Stimulated activated effector memory CD8-positive, alpha-beta T cell treated with anti-CD3 and anti-CD28 coated beads, Interleukin-12 subunit alpha, Interleukin-12 subunit beta, amount 100 ng/mL, for 72 hours (primary cell): ENCODE measurements at regions not wholly inside any gene's neighbourhood (a gene's known extent, or its start where the extent isn't known, plus 50 kb on each side); places are given as distances from the start of the nearest gene placed in this dataset.
A peak's percentile ranks its signal among the peaks of the same experiment; 100 is the strongest.

Experiments used
- ATAC-seq: fragments of 150-1000 bp; cut with Tn5 transposase; 2 replicates; pipeline ENCODE4 v1.10.0; 2021
- DNase-seq, 2 donors: peaks; one replicate each; pipeline ENCODE4 v3.0.0; 2021 to 2022; ENCODE audit warnings: low spot score in 2 of 2
- H3K27ac Mint-ChIP-seq: one replicate; pipeline ENCODE4 v1.8.0; 2022; ENCODE audit warnings: mild to moderate bottlenecking, mixed read lengths
- H3K36me3 Mint-ChIP-seq: one replicate; pipeline ENCODE4 v1.8.0; 2022; ENCODE audit warnings: mild to moderate bottlenecking, mixed read lengths
- H3K4me1 Mint-ChIP-seq: one replicate; pipeline ENCODE4 v1.8.0; 2022; ENCODE audit warnings: mixed read lengths
- H3K4me3 Mint-ChIP-seq: one replicate; pipeline ENCODE4 v1.8.0; 2022; ENCODE audit warnings: mild to moderate bottlenecking, mixed read lengths
- H3K9me3 Mint-ChIP-seq: one replicate; pipeline ENCODE4 v1.8.0; 2022; ENCODE audit warnings: mixed read lengths

GRCh38 chr7:18081617-18082016, 54.0 kb upstream of the PRPS1L1 start:
- ATAC-seq (no peak), DNase-seq (no peak)
- no peak overlapping the region for H3K27ac Mint-ChIP-seq
- H3K4me1 Mint-ChIP-seq = peaks cover 9% of the 10 kb centered on the region
- H3K4me3 Mint-ChIP-seq = no peak overlapping the region
- H3K9me3 Mint-ChIP-seq = peaks cover 18% of the 10 kb centered on the region
- no peaks in the 10 kb centered on the region for H3K36me3 Mint-ChIP-seq

DNA sequence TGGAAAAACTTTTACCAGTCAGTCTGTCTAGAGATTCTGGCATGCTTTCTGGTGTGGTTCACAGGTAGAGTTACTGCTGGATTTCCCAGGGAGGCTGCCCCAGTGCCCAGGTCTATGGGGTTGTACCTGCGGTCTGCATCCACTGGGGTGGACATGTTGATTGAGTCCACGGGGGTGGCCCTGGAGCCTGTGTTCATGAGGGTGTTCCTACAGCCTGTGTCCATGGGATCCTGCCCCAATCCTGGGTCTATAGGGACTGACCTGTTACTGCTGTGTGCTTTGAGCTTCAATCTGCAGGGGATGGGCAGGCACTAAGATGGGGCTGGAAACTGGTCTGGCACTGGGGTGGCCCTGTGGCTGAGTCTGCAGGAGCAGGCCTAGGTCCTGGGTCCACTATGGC, 54.5 kb upstream of the PRPS1L1 start:
- DNase-seq (no peak), ATAC-seq (no peak)
- peaks cover 18% of the 10 kb centered on the region for H3K9me3 Mint-ChIP-seq
- no peak overlapping the region for H3K4me3 Mint-ChIP-seq
- H3K4me1 Mint-ChIP-seq = peaks cover 9% of the 10 kb centered on the region
- H3K27ac Mint-ChIP-seq = no peak overlapping the region
- H3K36me3 Mint-ChIP-seq = no peaks in the 10 kb centered on the region

- DNase-seq (no peak), ATAC-seq (peak; percentile 47)
- Mint-ChIP-seq H3K27ac (no peak overlapping the region), H3K4me1 (peaks cover 9% of the 10 kb centered on the region), H3K36me3 (no peaks in the 10 kb centered on the region), H3K4me3 (peak overlapping the region; percentile 67), H3K9me3 (peaks cover 8% of the 10 kb centered on the region)
Measured at GRCh38 chr7:18086165-18087025, 58.7 kb upstream of the PRPS1L1 start.

- no peak for DNase-seq
- Mint-ChIP-seq H3K27ac (no peak overlapping the region), H3K9me3 (peaks cover 2% of the 10 kb centered on the region), H3K4me1 (peaks cover 9% of the 10 kb centered on the region), H3K36me3 (no peaks in the 10 kb centered on the region), H3K4me3 (peak overlapping the region; percentile 67)
- peak; percentile 19 for ATAC-seq
Measured at GRCh38 chr7:18087026-18087686, 59.5 kb upstream of the PRPS1L1 start.

DNA sequence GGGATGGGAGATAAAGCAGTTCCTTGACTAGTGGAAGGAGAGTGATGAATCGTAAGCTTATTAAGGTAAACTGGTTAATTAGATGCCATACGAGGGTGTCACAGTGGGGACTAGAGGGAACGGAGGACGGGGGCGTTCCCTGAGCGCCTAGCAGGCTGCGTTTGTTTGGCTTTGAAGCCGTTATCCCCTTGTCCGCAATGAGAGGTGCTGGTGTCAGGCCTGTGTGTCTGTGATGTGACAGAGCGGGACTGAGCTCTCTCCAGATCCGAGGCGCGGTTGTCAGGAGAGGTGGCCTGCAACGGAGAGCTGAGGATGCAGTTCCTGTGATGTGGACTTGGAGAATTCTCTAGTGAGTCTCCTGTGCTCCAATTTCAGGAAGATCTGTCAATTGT, 60.0 kb upstream of the PRPS1L1 start:
- H3K36me3 Mint-ChIP-seq = no peaks in the 10 kb centered on the region
- ATAC-seq (no peak), DNase-seq (no peak)
- H3K4me1 Mint-ChIP-seq = peaks cover 9% of the 10 kb centered on the region
- H3K27ac Mint-ChIP-seq = no peak overlapping the region
- peak overlapping the region; percentile 67 for H3K4me3 Mint-ChIP-seq
- peaks cover 2% of the 10 kb centered on the region for H3K9me3 Mint-ChIP-seq

DNA sequence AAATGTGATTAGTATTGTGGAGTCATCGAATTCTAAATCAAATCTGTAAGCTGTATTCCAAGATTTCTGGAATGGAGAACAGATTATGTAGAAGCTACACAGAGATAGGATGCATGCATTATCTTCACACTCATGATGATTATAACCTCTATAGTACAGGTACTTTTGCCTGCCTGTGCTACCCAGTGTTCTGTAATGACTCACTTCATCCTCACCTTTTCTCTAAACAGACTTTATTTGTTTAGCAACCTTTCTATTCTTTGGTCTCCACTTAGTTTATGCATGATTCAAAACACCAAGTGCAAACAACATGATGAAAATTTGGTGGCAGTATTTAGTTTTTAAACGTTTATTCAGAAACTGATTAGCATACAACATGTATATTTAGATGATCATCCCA, 68.4 kb upstream of the PRPS1L1 start:
- DNase-seq = no peak

DNA sequence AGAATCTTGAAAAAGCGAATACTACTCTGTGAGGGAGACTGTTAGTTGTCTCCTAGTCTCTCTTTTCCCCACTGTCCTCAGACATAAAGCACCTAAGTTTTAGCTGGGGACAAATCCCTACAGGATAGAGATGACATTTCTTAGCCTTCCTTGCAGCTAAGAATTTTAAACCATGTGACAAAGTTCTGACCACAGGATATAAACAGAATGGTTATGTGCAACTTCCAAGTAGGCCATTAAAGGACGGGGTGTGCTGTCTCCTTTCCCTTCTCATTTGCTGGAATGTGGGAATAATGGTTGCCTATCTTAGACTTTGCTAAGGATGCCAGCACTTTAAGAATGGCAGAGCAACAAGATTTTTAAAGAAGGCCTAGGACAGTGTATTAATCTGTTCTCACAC, 74.9 kb upstream of the PRPS1L1 start:
- ATAC-seq = no peak
- H3K36me3 Mint-ChIP-seq = no peaks in the 10 kb centered on the region
- no peaks in the 10 kb centered on the region for H3K4me1 Mint-ChIP-seq
- H3K27ac Mint-ChIP-seq = no peak overlapping the region
- no peak overlapping the region for H3K4me3 Mint-ChIP-seq
- no peak for DNase-seq
- no peaks in the 10 kb centered on the region for H3K9me3 Mint-ChIP-seq

More for the DNA sequence above, 68.4 kb upstream of the PRPS1L1 start:
- no peaks in the 10 kb centered on the region for H3K4me1 Mint-ChIP-seq
- no peak overlapping the region for H3K4me3 Mint-ChIP-seq
- H3K27ac Mint-ChIP-seq = no peak overlapping the region
- no peaks in the 10 kb centered on the region for H3K9me3 Mint-ChIP-seq
- ATAC-seq = no peak
- no peaks in the 10 kb centered on the region for H3K36me3 Mint-ChIP-seq

DNA sequence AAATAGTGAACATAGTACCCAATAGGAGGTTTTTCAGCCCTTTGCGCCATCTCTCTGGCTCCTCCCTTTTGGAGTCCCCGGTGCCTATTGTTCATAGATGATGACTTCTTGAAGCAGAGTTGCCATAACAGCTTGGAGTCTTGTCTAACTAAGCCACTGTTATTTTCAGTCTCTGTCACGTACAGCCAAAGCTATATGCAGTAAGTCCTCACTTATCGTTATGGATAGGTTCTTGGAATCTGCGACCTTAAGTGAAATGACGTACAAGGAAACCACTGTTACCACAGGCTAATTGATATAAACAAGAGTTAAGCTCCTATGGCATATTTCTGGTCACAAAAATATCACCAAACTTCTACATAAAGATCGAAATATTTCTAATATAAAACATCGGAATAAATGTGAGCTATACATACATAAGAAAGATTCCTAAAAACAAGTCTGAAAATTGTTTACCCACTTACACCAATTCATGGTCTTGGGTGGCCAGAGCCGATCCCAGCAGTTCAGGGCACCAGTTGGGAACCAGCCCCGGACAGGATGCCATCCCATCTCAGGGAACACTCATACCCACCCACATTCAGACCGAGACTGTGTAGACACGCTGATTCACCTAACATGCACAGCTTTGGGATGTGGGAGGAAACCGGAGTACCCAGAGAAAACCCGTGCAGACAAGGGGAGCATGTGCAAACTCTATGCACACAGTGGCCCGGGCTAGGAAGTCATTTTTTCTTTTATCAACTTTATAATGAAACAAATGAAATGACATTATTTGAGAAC, 76.0 kb upstream of the PRPS1L1 start:
- no peak overlapping the region for H3K27ac Mint-ChIP-seq
- ATAC-seq (no peak), DNase-seq (no peak)
- H3K4me3 Mint-ChIP-seq = no peak overlapping the region
- H3K36me3 Mint-ChIP-seq = no peaks in the 10 kb centered on the region
- H3K4me1 Mint-ChIP-seq = no peaks in the 10 kb centered on the region
- H3K9me3 Mint-ChIP-seq = no peaks in the 10 kb centered on the region

DNA sequence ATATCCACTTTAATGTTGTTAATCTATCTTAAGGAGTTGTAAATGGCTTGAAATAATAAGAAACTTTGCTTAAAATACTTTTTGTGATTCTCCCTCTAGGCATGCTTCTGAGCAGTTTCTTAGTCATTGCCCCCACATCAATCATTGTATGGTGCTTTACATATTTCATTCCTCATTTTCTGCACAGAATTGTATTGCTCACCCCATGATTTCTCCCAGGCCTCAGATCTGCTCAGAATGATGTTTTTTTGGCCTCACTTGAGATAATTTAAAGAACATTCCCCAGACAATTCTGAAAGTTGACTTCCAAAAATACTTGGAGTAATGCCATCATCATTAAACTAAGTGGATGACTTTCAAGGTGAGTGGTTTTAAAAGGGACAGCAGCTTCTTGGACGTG, 82.1 kb upstream of the PRPS1L1 start:
- Mint-ChIP-seq H3K9me3 (no peaks in the 10 kb centered on the region), H3K27ac (no peak overlapping the region), H3K4me1 (no peaks in the 10 kb centered on the region), H3K4me3 (no peak overlapping the region), H3K36me3 (no peaks in the 10 kb centered on the region)
- ATAC-seq (no peak), DNase-seq (no peak)

DNA sequence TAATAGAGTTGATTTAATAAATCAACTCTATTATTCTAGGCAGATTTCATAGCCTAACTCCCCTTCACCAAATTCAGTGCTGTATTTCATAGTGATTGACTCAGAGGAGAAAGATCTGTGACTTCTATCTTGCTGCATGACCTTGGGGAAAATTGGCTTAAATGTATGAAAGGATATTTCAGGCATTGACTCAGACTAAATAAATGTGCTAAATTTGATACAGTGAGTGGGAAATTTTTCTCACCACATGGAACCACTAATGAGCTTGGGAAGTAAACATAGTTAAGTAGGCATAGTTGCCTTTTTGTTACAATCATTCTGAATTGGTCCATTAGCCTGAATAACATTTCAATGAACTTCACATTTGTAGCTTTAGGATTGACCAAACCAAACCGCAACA, 89.0 kb upstream of the PRPS1L1 start:
- H3K27ac Mint-ChIP-seq = no peak overlapping the region
- ATAC-seq = no peak
- no peaks in the 10 kb centered on the region for H3K4me1 Mint-ChIP-seq
- H3K9me3 Mint-ChIP-seq = no peaks in the 10 kb centered on the region
- no peak overlapping the region for H3K4me3 Mint-ChIP-seq
- no peaks in the 10 kb centered on the region for H3K36me3 Mint-ChIP-seq
- DNase-seq = no peak

DNA sequence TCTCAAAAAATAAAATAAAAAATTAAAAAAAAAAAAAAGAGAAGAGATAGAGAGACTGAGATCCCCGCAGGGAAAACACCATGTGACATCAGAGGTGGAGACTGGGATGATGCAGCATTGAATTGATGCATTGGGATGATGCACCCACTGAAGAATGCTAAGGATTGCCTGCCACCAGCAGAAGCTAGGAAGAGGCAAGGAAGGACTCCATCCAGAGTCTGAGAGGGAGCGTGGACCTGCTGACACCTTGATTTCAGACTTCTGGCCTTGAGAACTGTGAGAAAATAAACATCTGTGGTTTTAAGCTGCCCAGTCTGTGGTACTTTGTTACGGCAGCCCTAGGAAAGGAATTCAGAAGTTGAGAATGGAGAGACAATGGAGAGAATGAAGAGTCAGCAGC, 89.8 kb upstream of the PRPS1L1 start:
- no peak for DNase-seq
- Mint-ChIP-seq H3K36me3 (no peaks in the 10 kb centered on the region), H3K27ac (no peak overlapping the region), H3K4me1 (no peaks in the 10 kb centered on the region), H3K9me3 (no peaks in the 10 kb centered on the region), H3K4me3 (no peak overlapping the region)
- ATAC-seq = no peak

- Mint-ChIP-seq H3K27ac (no peak overlapping the region), H3K4me1 (no peaks in the 10 kb centered on the region), H3K36me3 (no peaks in the 10 kb centered on the region), H3K9me3 (no peaks in the 10 kb centered on the region), H3K4me3 (no peak overlapping the region)
- no peak for DNase-seq
- ATAC-seq = no peak
Measured at GRCh38 chr7:18119985-18120384, 92.3 kb upstream of the PRPS1L1 start.

DNA sequence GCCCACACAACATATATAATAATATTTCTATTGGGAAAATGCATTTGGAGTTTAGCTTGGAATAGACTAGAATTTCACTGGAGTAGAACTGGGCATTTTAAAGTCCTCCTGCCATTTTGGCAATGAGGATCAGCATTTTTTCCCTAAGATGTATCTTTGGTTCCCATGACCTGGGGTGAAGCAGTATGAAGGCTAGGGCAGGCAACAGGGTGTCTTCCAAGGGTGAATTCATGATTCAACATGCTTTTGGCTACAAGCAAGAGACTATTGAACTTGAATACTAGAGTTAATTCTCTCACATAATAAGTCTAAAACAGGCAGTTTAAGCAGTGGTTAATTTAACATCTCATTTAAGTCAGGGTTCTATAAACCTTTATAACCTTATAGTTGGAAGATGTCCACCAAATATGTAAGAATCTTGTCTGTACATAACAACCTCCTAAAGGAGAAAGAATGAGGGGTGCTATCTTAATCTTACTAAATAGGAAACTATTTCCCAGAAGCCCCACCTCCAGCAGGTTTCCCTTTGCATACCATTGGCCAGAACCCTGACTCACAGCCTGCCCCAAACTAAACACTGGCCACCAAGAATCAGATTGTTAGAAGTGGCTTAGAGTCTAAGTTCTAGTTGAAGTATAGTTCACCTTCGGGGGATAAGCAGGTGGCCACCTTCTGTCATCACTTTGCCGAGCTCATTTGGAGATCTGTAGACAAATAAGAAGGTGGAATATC, 96.0 kb upstream of the PRPS1L1 start:
- Mint-ChIP-seq H3K36me3 (no peaks in the 10 kb centered on the region), H3K27ac (no peak overlapping the region), H3K4me1 (no peaks in the 10 kb centered on the region), H3K4me3 (no peak overlapping the region), H3K9me3 (no peaks in the 10 kb centered on the region)
- DNase-seq (no peak), ATAC-seq (no peak)

DNA sequence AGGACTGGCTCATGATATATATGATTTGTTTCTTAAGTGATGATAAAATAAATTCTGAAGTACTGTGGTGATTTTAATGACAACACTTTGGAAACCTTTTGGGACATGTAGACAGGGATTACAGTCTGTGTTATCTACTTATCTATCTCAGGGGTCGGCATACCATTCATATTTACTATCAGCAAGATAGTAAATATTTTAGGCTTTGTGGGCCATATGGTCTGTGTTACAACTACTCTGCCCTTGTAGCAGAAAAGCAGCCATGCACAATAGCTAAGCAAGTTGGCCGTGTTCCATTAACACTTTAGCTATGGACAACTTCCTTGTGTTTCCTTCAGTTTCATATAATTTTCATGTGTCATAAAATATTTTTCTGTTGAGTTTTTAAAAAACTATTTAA, 97.8 kb upstream of the PRPS1L1 start:
- no peaks in the 10 kb centered on the region for H3K9me3 Mint-ChIP-seq
- no peak for DNase-seq
- H3K36me3 Mint-ChIP-seq = no peaks in the 10 kb centered on the region
- H3K4me3 Mint-ChIP-seq = no peak overlapping the region
- no peaks in the 10 kb centered on the region for H3K4me1 Mint-ChIP-seq
- H3K27ac Mint-ChIP-seq = no peak overlapping the region
- no peak for ATAC-seq

DNA sequence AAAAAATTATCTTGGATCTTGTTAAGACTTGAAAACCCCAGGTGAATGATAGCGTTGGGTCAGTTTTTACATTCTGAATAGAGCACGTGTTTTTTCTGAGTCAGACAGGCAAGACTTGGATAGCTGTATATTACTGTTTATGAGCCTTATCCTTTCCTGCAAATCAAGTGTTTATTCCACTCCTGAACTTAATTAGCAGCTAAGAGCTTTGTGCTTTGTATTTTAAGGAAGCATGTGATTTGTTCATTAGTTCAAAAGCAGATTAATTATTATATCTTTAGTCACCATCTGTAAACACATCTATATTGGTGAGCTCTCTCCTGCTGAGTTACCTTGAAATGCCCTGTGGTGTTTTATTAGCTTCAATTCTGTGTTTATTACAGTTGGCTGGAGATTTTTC, 98.6 kb upstream of the PRPS1L1 start:
- Mint-ChIP-seq H3K27ac (no peak overlapping the region), H3K4me3 (no peak overlapping the region), H3K9me3 (no peaks in the 10 kb centered on the region), H3K36me3 (no peaks in the 10 kb centered on the region), H3K4me1 (no peaks in the 10 kb centered on the region)
- ATAC-seq (no peak), DNase-seq (no peak)
